ENCODE measurements at regions not wholly inside any gene's neighbourhood (a gene's known extent, or its start where the extent isn't known, plus 50 kb on each side); places are given as distances from the start of the nearest gene placed in this dataset.
"Not testable (repeated sequence)": the region's sequence is repeated elsewhere in the genome, so short reads cannot be mapped to it uniquely, and the experiment has no call there.

GRCh38 chr21:17391811-17392340, 121.0 kb upstream of the CXADR start:
- Histone ChIP-seq H3K27ac (ENCODE audit: low read length) (no peak overlapping the region), H3K79me2 (ENCODE audit: low read length) (no peaks in the 10 kb centered on the region), H3K4me2 (ENCODE audit: low read length) (no peak overlapping the region), H3K4me1 (ENCODE audit: low read length) (peaks cover 6% of the 10 kb centered on the region), H2AFZ (ENCODE audit: low read depth, low read length) (no peak overlapping the region), H3K9ac (ENCODE audit: low read length) (no peak overlapping the region), H3K27me3 (ENCODE audit: low read depth, low read length) (no peaks in the 10 kb centered on the region), H3K36me3 (replicated peaks; ENCODE audit: low read depth, low read length) (no peaks in the 10 kb centered on the region), H4K20me1 (ENCODE audit: insufficient read depth, low read length) (no peaks in the 10 kb centered on the region), H3K4me3 (ENCODE audit: low read length) (no peak overlapping the region), H3K9me3 (ENCODE audit: insufficient read depth, low read length) (no peaks in the 10 kb centered on the region)
- TF ChIP-seq CTCF (IDR thresholded peaks at IDR 0.05; ENCODE audit: low read depth, low read length) (no peak), EZH2phosphoT487 (IDR thresholded peaks at IDR 0.05; ENCODE audit: low read depth) (no peak)

GRCh38 chr21:17393413-17393812, 119.4 kb upstream of the CXADR start:
- Histone ChIP-seq H3K36me3 (replicated peaks; ENCODE audit: low read depth, low read length) (no peaks in the 10 kb centered on the region), H4K20me1 (ENCODE audit: insufficient read depth, low read length) (no peaks in the 10 kb centered on the region), H2AFZ (ENCODE audit: low read depth, low read length) (no peak overlapping the region), H3K27ac (ENCODE audit: low read length) (no peak overlapping the region), H3K4me2 (ENCODE audit: low read length) (no peak overlapping the region), H3K27me3 (ENCODE audit: low read depth, low read length) (no peaks in the 10 kb centered on the region), H3K9me3 (ENCODE audit: insufficient read depth, low read length) (no peaks in the 10 kb centered on the region), H3K79me2 (ENCODE audit: low read length) (no peaks in the 10 kb centered on the region), H3K9ac (ENCODE audit: low read length) (no peak overlapping the region), H3K4me1 (ENCODE audit: low read length) (peaks cover 2% of the 10 kb centered on the region), H3K4me3 (ENCODE audit: low read length) (no peak overlapping the region)
- TF ChIP-seq EZH2phosphoT487 (IDR thresholded peaks at IDR 0.05; ENCODE audit: low read depth) (no peak), CTCF (IDR thresholded peaks at IDR 0.05; ENCODE audit: low read depth, low read length) (no peak)

GRCh38 chr21:17396948-17397347, 115.9 kb upstream of the CXADR start:
- Histone ChIP-seq H3K4me1 (ENCODE audit: low read length) (no peaks in the 10 kb centered on the region), H3K9me3 (ENCODE audit: insufficient read depth, low read length) (no peaks in the 10 kb centered on the region), H3K4me2 (ENCODE audit: low read length) (no peak overlapping the region), H3K9ac (ENCODE audit: low read length) (no peak overlapping the region), H2AFZ (ENCODE audit: low read depth, low read length) (no peak overlapping the region), H3K79me2 (ENCODE audit: low read length) (no peaks in the 10 kb centered on the region), H3K27me3 (ENCODE audit: low read depth, low read length) (no peaks in the 10 kb centered on the region), H3K36me3 (replicated peaks; ENCODE audit: low read depth, low read length) (no peaks in the 10 kb centered on the region), H4K20me1 (ENCODE audit: insufficient read depth, low read length) (no peaks in the 10 kb centered on the region), H3K4me3 (ENCODE audit: low read length) (no peak overlapping the region), H3K27ac (ENCODE audit: low read length) (no peak overlapping the region)
- TF ChIP-seq CTCF (IDR thresholded peaks at IDR 0.05; ENCODE audit: low read depth, low read length) (no peak), EZH2phosphoT487 (IDR thresholded peaks at IDR 0.05; ENCODE audit: low read depth) (no peak)

GRCh38 chr21:17397703-17398102, 115.1 kb upstream of the CXADR start:
- no peak overlapping the region for H2AFZ ChIP-seq (ENCODE audit: low read depth, low read length)
- H3K36me3 ChIP-seq (replicated peaks; ENCODE audit: low read depth, low read length) = no peaks in the 10 kb centered on the region
- H3K79me2 ChIP-seq (ENCODE audit: low read length) = no peaks in the 10 kb centered on the region
- H4K20me1 ChIP-seq (ENCODE audit: insufficient read depth, low read length) = no peaks in the 10 kb centered on the region
- no peak overlapping the region for H3K9ac ChIP-seq (ENCODE audit: low read length)
- no peak overlapping the region for H3K4me3 ChIP-seq (ENCODE audit: low read length)
- no peak overlapping the region for H3K4me2 ChIP-seq (ENCODE audit: low read length)
- no peaks in the 10 kb centered on the region for H3K4me1 ChIP-seq (ENCODE audit: low read length)
- H3K27ac ChIP-seq (ENCODE audit: low read length) = no peak overlapping the region
- H3K9me3 ChIP-seq (ENCODE audit: insufficient read depth, low read length) = no peaks in the 10 kb centered on the region
- no peak for TF ChIP-seq EZH2phosphoT487 (IDR thresholded peaks at IDR 0.05; ENCODE audit: low read depth)
- no peaks in the 10 kb centered on the region for H3K27me3 ChIP-seq (ENCODE audit: low read depth, low read length)

GRCh38 chr21:17398954-17399353, 113.9 kb upstream of the CXADR start:
- not testable (repeated sequence) for H3K36me3 ChIP-seq (replicated peaks; ENCODE audit: low read depth, low read length); H3K4me2 ChIP-seq (ENCODE audit: low read length); H2AFZ ChIP-seq (ENCODE audit: low read depth, low read length); H3K79me2 ChIP-seq (ENCODE audit: low read length); H3K4me3 ChIP-seq (ENCODE audit: low read length); H3K27ac ChIP-seq (ENCODE audit: low read length); H3K9me3 ChIP-seq (ENCODE audit: insufficient read depth, low read length); H3K9ac ChIP-seq (ENCODE audit: low read length); H4K20me1 ChIP-seq (ENCODE audit: insufficient read depth, low read length); H3K4me1 ChIP-seq (ENCODE audit: low read length); H3K27me3 ChIP-seq (ENCODE audit: low read depth, low read length)
